HG03520 (cell line): ENCODE measurements at regions not wholly inside any gene's neighbourhood (a gene's known extent, or its start where the extent isn't known, plus 50 kb on each side); places are given as distances from the start of the nearest gene placed in this dataset.

Source experiments
- ATAC-seq: cut with Tn5 transposase; IDR thresholded peaks from one replicate; pipeline ENCODE4 v1.9.1; 2021; ENCODE audit warnings: mild to moderate bottlenecking, moderate library complexity; ENCODE audit not compliant: unreplicated experiment

- no peak for ATAC-seq
These were observed 50.6 kb upstream of the IL6 start for GRCh38 chr7:22676385-22676784.

- ATAC-seq, result no peak
These were observed 51.1 kb upstream of the IL6 start for GRCh38 chr7:22675917-22676343.

GRCh38 chr7:22675421-22675820 is 51.6 kb upstream of the IL6 start:
- ATAC-seq, result no peak

GRCh38 chr7:22672846-22673680 is 53.9 kb upstream of the IL6 start:
- ATAC-seq, result peak; percentile 80

GRCh38 chr7:22671177-22671879 is 55.7 kb upstream of the IL6 start:
- no peak for ATAC-seq

- no peak for ATAC-seq
These were observed 56.6 kb upstream of the IL6 start for GRCh38 chr7:22670422-22670815.

GRCh38 chr7:22669692-22670421 is 57.1 kb upstream of the IL6 start:
- ATAC-seq, result no peak

- ATAC-seq, result no peak
These were observed 58.0 kb upstream of the IL6 start for GRCh38 chr7:22668971-22669401.

- no peak for ATAC-seq
These were observed 59.3 kb upstream of the IL6 start for GRCh38 chr7:22667562-22668239.

GRCh38 chr7:22667187-22667561 is 59.8 kb upstream of the IL6 start:
- no peak for ATAC-seq

- no peak for ATAC-seq
These were observed 60.3 kb upstream of the IL6 start for GRCh38 chr7:22666732-22667131.

GRCh38 chr7:22665923-22666322 is 61.1 kb upstream of the IL6 start:
- no peak for ATAC-seq

- no peak for ATAC-seq
These were observed 61.8 kb upstream of the IL6 start for GRCh38 chr7:22664988-22665798.

- no peak for ATAC-seq
These were observed 63.3 kb upstream of the IL6 start for GRCh38 chr7:22663721-22664120.

- ATAC-seq, result no peak
These were observed 63.7 kb upstream of the IL6 start for GRCh38 chr7:22663357-22663718.

- ATAC-seq, result no peak
These were observed 64.2 kb upstream of the IL6 start for GRCh38 chr7:22662556-22663356.

- no peak for ATAC-seq
These were observed 65.0 kb upstream of the IL6 start for GRCh38 chr7:22662036-22662435.

GRCh38 chr7:22660732-22661131 is 66.3 kb upstream of the IL6 start:
- no peak for ATAC-seq

- no peak for ATAC-seq
These were observed 66.7 kb upstream of the IL6 start for GRCh38 chr7:22660293-22660692.

- no peak for ATAC-seq
These were observed 67.3 kb upstream of the IL6 start for GRCh38 chr7:22659741-22660140.
